GM13977 (cell line): ENCODE measurements at regions not wholly inside any gene's neighbourhood (a gene's known extent, or its start where the extent isn't known, plus 50 kb on each side); places are given as distances from the start of the nearest gene placed in this dataset.

ENCODE experiments used
- DNase-seq: peaks from one replicate; pipeline ENCODE4 v3.0.0; 2012; ENCODE audit warnings: low spot score
- in situ Hi-C: fragments of 300-500 bp; cut with MboI; formaldehyde crosslinking; loops from one replicate; pipeline ENCODE4 v1.12.0; 2022; ENCODE audit warnings: low sequenced_read_pairs, low pct_unique_long_range_greater_than_20kb, mixed read lengths, inconsistent platforms; ENCODE audit not compliant: unreplicated experiment
- TF ChIP-seq, protein P1 (sequence below): IDR thresholded peaks from 2 replicates; pipeline ENCODE4 v1.5.1; 2012; ENCODE audit warnings: mild to moderate bottlenecking, control low read depth; ENCODE audit not compliant: insufficient read depth; ENCODE audit errors: extremely low read depth, missing control alignments

GRCh38 chr10:83397806-83398205 lies 741.5 kb upstream of the GHITM start:
- TF ChIP-seq, protein P1, sequence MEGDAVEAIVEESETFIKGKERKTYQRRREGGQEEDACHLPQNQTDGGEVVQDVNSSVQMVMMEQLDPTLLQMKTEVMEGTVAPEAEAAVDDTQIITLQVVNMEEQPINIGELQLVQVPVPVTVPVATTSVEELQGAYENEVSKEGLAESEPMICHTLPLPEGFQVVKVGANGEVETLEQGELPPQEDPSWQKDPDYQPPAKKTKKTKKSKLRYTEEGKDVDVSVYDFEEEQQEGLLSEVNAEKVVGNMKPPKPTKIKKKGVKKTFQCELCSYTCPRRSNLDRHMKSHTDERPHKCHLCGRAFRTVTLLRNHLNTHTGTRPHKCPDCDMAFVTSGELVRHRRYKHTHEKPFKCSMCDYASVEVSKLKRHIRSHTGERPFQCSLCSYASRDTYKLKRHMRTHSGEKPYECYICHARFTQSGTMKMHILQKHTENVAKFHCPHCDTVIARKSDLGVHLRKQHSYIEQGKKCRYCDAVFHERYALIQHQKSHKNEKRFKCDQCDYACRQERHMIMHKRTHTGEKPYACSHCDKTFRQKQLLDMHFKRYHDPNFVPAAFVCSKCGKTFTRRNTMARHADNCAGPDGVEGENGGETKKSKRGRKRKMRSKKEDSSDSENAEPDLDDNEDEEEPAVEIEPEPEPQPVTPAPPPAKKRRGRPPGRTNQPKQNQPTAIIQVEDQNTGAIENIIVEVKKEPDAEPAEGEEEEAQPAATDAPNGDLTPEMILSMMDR = no peak
- DNase-seq = no peak
- in situ Hi-C loops = no loop called here

DNA sequence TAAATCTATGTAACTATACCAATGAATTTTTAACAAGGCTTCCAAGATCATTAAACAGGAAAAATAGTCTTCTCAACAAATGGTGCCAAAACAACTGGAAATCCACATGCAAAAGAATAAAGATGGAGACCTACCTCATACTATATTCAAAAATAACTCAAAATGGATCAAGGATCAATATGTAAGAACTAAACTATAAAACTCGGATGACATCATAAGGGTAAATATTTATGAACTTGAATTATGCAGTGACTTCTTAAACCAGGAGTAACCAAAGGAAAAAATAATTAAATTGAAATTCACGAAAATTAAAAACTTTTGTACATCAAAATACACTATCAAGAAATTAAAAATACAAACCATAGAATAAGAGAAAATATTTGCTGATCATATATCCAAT lies 728.7 kb upstream of the GHITM start:
- in situ Hi-C loops = no loop called here
- TF ChIP-seq, protein P1 = no peak
- DNase-seq = no peak

DNA sequence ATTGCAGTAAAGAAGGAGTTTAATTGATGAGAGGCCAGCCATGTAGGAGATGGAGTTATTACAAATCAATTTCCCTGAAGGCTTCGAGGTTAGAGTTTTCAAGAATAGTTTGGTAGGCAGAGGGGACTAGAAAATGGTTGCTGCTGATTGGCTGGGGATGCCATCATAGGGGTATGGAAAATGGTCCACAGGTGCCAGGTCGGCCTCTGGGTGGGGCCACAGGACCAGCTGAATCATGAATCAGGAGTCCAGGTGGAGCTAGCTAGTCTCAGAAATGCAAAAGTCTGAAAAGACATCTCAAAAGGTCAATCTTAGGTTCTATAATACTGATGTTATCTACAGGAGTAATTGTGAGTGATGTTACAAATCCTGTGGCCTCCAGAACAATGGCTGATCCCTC lies 714.0 kb upstream of the GHITM start:
- TF ChIP-seq, protein P1 = peak; percentile 28
- in situ Hi-C loops = no loop called here
- DNase-seq = no peak

- TF ChIP-seq, protein P1 = no peak
- no peak for DNase-seq
- in situ Hi-C loops = no loop called here
These were observed 712.2 kb upstream of the GHITM start for GRCh38 chr10:83427101-83427500.

- no peak for DNase-seq
- TF ChIP-seq, protein P1 = no peak
- in situ Hi-C loops = no loop called here
These were observed 706.9 kb upstream of the GHITM start for GRCh38 chr10:83432261-83433045.

DNA sequence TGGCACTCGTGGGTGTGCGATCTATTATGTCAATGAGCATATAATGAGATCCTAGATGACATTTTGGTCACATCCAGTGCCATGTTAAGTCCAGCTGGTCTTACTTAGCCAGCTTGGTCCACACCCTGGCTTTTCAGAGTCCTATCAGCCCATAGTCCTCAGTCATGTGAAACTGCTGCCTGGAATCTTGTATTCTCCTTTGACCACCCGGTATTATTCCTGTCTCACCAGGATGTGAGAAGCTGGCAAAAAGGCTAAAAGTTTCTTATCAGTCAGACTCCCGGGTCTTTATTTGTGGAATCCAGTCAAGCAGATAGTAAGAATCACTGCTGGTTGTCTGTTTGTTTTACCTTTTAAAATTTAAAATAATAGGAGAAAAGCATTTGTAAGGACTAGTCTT lies 705.6 kb upstream of the GHITM start:
- DNase-seq = no peak
- in situ Hi-C loops = no loop called here

More for the DNA sequence above, 705.6 kb upstream of the GHITM start:
- TF ChIP-seq, protein P1 = no peak
